OCI-LY3 (cell line): ENCODE measurements at regions not wholly inside any gene's neighbourhood (a gene's known extent, or its start where the extent isn't known, plus 50 kb on each side); places are given as distances from the start of the nearest gene placed in this dataset.

Experiments
- H2AFZ ChIP-seq: fragments of 200-600, 300-600 bp; shearing (Covaris generic); 2 replicates; pipeline ENCODE4 v1.6.0; 2014; ENCODE audit warnings: antibody characterized with exemption, low read depth, low read length
- H3K27ac ChIP-seq: fragments of 200-600, 300-600 bp; sonication (generic); 2 replicates; pipeline ENCODE4 v1.5.1; 2014; ENCODE audit warnings: mild to moderate bottlenecking, low read length, moderate library complexity, mixed read lengths
- H3K27me3 ChIP-seq: fragments of 200-600, 300-600 bp; sonication (generic); 2 replicates; pipeline ENCODE4 v1.6.1; 2014; ENCODE audit warnings: low read depth, low read length, mixed read lengths
- H3K36me3 ChIP-seq: fragments of 200-600, 300-600 bp; sonication (generic); replicated peaks from 2 replicates; pipeline ENCODE3; 2014; ENCODE audit warnings: low read depth, low read length, mixed read lengths
- H3K4me1 ChIP-seq: fragments of 300-600, 200-600 bp; sonication (generic); 2 replicates; pipeline ENCODE4 v1.6.1; 2014; ENCODE audit warnings: low read length, mixed read lengths
- H3K4me2 ChIP-seq: fragments of 200-600, 300-600 bp; sonication (generic); 2 replicates; pipeline ENCODE4 v1.6.1; 2014; ENCODE audit warnings: low read length, mixed read lengths
- H3K4me3 ChIP-seq: fragments of 300-600, 200-600 bp; sonication (generic); 2 replicates; pipeline ENCODE4 v1.5.1; 2014; ENCODE audit warnings: antibody characterized with exemption, mild to moderate bottlenecking, low read length, moderate library complexity
- H3K79me2 ChIP-seq: fragments of 300-600, 200-600 bp; shearing (Covaris generic); 2 replicates; pipeline ENCODE4 v1.6.1; 2014; ENCODE audit warnings: mild to moderate bottlenecking, low read length, mixed read lengths
- H3K9ac ChIP-seq: fragments of 300-600, 200-600 bp; shearing (Covaris generic); 2 replicates; pipeline ENCODE4 v1.6.0; 2014; ENCODE audit warnings: mild to moderate bottlenecking, low read length, moderate library complexity
- H3K9me3 ChIP-seq: fragments of 200-600, 300-600 bp; shearing (Covaris generic); 2 replicates; pipeline ENCODE4 v1.6.1; 2014; ENCODE audit warnings: low read length, mixed read lengths; ENCODE audit not compliant: insufficient read depth
- H4K20me1 ChIP-seq: fragments of 200-600, 300-600 bp; sonication (generic); 2 replicates; pipeline ENCODE4 v1.6.1; 2016; ENCODE audit warnings: low read length, mixed read lengths; ENCODE audit not compliant: insufficient read depth
- CTCF ChIP-seq: fragments of 200-600, 300-600 bp; sonication (generic); IDR thresholded peaks from 2 replicates; pipeline ENCODE4 v1.5.1; 2014; ENCODE audit warnings: antibody characterized with exemption, low read length, low read depth
- EZH2phosphoT487 ChIP-seq: fragments of 200-600 bp; shearing (Covaris generic); IDR thresholded peaks from 2 replicates; pipeline ENCODE4 v1.6.1; 2018; ENCODE audit warnings: antibody characterized with exemption, mixed run types, low read depth

GRCh38 chr3:170738766-170739165 lies 131.2 kb downstream of the RPL22L1 start:
- Histone ChIP-seq H3K4me1 (no peaks in the 10 kb centered on the region), H3K4me2 (no peak overlapping the region), H3K36me3 (no peaks in the 10 kb centered on the region), H3K27me3 (peaks cover 54% of the 10 kb centered on the region), H3K79me2 (no peaks in the 10 kb centered on the region), H2AFZ (no peak overlapping the region), H4K20me1 (no peaks in the 10 kb centered on the region), H3K9ac (no peak overlapping the region), H3K4me3 (no peak overlapping the region), H3K27ac (no peak overlapping the region), H3K9me3 (no peaks in the 10 kb centered on the region)
- TF ChIP-seq CTCF (no peak), EZH2phosphoT487 (no peak)

- Histone ChIP-seq H3K36me3 (no peaks in the 10 kb centered on the region), H3K4me2 (no peak overlapping the region), H3K9me3 (no peaks in the 10 kb centered on the region), H3K79me2 (no peaks in the 10 kb centered on the region), H3K27ac (no peak overlapping the region), H4K20me1 (no peaks in the 10 kb centered on the region), H3K4me1 (no peaks in the 10 kb centered on the region), H3K4me3 (no peak overlapping the region), H3K27me3 (peaks cover 56% of the 10 kb centered on the region), H3K9ac (no peak overlapping the region), H2AFZ (no peak overlapping the region)
- TF ChIP-seq EZH2phosphoT487 (no peak), CTCF (no peak)
Measured at GRCh38 chr3:170737498-170738162, 132.4 kb downstream of the RPL22L1 start.

- Histone ChIP-seq H3K4me3 (no peak overlapping the region), H3K4me1 (no peaks in the 10 kb centered on the region), H3K4me2 (no peak overlapping the region)
Measured at GRCh38 chr3:170735821-170736220, 134.2 kb downstream of the RPL22L1 start.

DNA sequence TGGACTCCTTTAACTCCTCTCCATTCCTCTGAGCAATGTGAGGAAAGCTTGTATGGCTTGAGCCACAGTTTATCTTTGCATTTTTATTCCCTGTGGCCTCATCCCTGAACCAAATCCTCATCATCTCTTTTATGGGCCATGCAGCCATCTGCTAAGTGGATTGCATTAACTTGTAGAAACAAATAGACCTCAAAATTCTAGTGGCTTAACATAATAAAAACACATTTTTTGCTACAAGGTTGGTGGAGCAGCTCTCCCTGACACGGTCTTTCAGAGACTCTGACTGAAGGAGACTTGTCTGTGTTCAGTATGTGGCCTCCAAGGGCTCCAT lies 135.3 kb downstream of the RPL22L1 start:
- peaks cover 51% of the 10 kb centered on the region for H3K27me3 ChIP-seq
- no peak overlapping the region for H3K4me2 ChIP-seq
- H3K9ac ChIP-seq: no peak overlapping the region
- H4K20me1 ChIP-seq: no peaks in the 10 kb centered on the region
- H3K9me3 ChIP-seq: no peaks in the 10 kb centered on the region
- no peak overlapping the region for H3K27ac ChIP-seq
- no peaks in the 10 kb centered on the region for H3K79me2 ChIP-seq
- no peaks in the 10 kb centered on the region for H3K4me1 ChIP-seq
- no peak overlapping the region for H3K4me3 ChIP-seq
- no peaks in the 10 kb centered on the region for H3K36me3 ChIP-seq
- no peak overlapping the region for H2AFZ ChIP-seq
- TF ChIP-seq CTCF (no peak), EZH2phosphoT487 (no peak)

More at GRCh38 chr3:170735821-170736220, 134.2 kb downstream of the RPL22L1 start:
- Histone ChIP-seq H4K20me1 (no peaks in the 10 kb centered on the region), H3K27ac (no peak overlapping the region), H2AFZ (no peak overlapping the region), H3K9me3 (no peaks in the 10 kb centered on the region), H3K9ac (no peak overlapping the region), H3K79me2 (no peaks in the 10 kb centered on the region), H3K36me3 (no peaks in the 10 kb centered on the region), H3K27me3 (peaks cover 52% of the 10 kb centered on the region)
- TF ChIP-seq CTCF: no peak
- TF ChIP-seq EZH2phosphoT487: no peak
